Fibroblast of skin of left biceps (primary cell): ENCODE measurements at regions not wholly inside any gene's neighbourhood (a gene's known extent, or its start where the extent isn't known, plus 50 kb on each side); places are given as distances from the start of the nearest gene placed in this dataset.

ENCODE experiments used
- DNase-seq, 2 experiments: peaks; one replicate each; pipeline ENCODE4 v3.0.0-alpha.2; 2013; ENCODE audit warnings: low read depth in 2 of 2

- DNase-seq: no peak
Observed at GRCh38 chr3:157741607-157742006, 238.4 kb upstream of the VEPH1 start.

- no peak for DNase-seq
Observed at GRCh38 chr3:157738441-157738840, 235.2 kb upstream of the VEPH1 start.

GRCh38 chr3:157718800-157719199, 215.6 kb upstream of the VEPH1 start:
- no peak for DNase-seq

- DNase-seq: no peak
Observed at GRCh38 chr3:157713101-157713500, 209.9 kb upstream of the VEPH1 start.

GRCh38 chr3:157705258-157705657, 202.0 kb upstream of the VEPH1 start:
- no peak for DNase-seq

GRCh38 chr3:157700405-157700804, 197.2 kb upstream of the VEPH1 start:
- DNase-seq: no peak

GRCh38 chr3:157695586-157695985, 192.4 kb upstream of the VEPH1 start:
- DNase-seq: peak in 1 of 2 experiments; percentile 12

GRCh38 chr3:157695103-157695502, 191.9 kb upstream of the VEPH1 start:
- DNase-seq: no peak

GRCh38 chr3:157693762-157694161, 190.5 kb upstream of the VEPH1 start:
- DNase-seq: no peak

GRCh38 chr3:157692468-157692867, 189.3 kb upstream of the VEPH1 start:
- no peak for DNase-seq

GRCh38 chr3:157683668-157684067, 180.5 kb upstream of the VEPH1 start:
- no peak for DNase-seq

- DNase-seq: no peak
Observed at GRCh38 chr3:157672061-157672460, 168.8 kb upstream of the VEPH1 start.

- DNase-seq: no peak
Observed at GRCh38 chr3:157671656-157672055, 168.4 kb upstream of the VEPH1 start.

GRCh38 chr3:157669416-157669815, 166.2 kb upstream of the VEPH1 start:
- DNase-seq: no peak

GRCh38 chr3:157667493-157667892, 164.3 kb upstream of the VEPH1 start:
- DNase-seq: no peak

GRCh38 chr3:157662171-157662570, 159.0 kb upstream of the VEPH1 start:
- no peak for DNase-seq

- DNase-seq: no peak
Observed at GRCh38 chr3:157660847-157661246, 157.6 kb upstream of the VEPH1 start.

- DNase-seq: no peak
Observed at GRCh38 chr3:157652366-157652765, 149.2 kb upstream of the VEPH1 start.

GRCh38 chr3:157650699-157651098, 147.5 kb upstream of the VEPH1 start:
- no peak for DNase-seq

GRCh38 chr3:157650172-157650571, 147.0 kb upstream of the VEPH1 start:
- DNase-seq: no peak

GRCh38 chr3:157649511-157649910, 146.3 kb upstream of the VEPH1 start:
- DNase-seq: no peak

- DNase-seq: no peak
Observed at GRCh38 chr3:157647820-157648219, 144.6 kb upstream of the VEPH1 start.

- no peak for DNase-seq
Observed at GRCh38 chr3:157639756-157640426, 136.7 kb upstream of the VEPH1 start.

GRCh38 chr3:157637866-157638265, 134.7 kb upstream of the VEPH1 start:
- no peak for DNase-seq
